ENCODE measurements at regions not wholly inside any gene's neighbourhood (a gene's known extent, or its start where the extent isn't known, plus 50 kb on each side); places are given as distances from the start of the nearest gene placed in this dataset.

GRCh38 chrX:82692991-82693390 lies 815.1 kb upstream of the POU3F4 start:
- DNase-seq, result no peak
- no peak overlapping the region for H3K23ac ChIP-seq (ENCODE audit: insufficient read length, low read depth, low read length)
- H3T11ph ChIP-seq (ENCODE audit: low read length), result no peak overlapping the region
- H3K4me1 Mint-ChIP-seq, result peaks cover 0 to 3% of the 10 kb centered on the region in 2 experiments; a peak in 1 of 4 replicates
- H2AK5ac ChIP-seq (ENCODE audit: insufficient read length, low read length), result no peak overlapping the region
- TF ChIP-seq CTCF (conservative IDR thresholded peaks at IDR 0.05), result no peak
- no peak overlapping the region for H3K27ac ChIP-seq (ENCODE audit: insufficient read length, low read depth, low read length)
- no peaks in the 10 kb centered on the region for H3K27me3 ChIP-seq (ENCODE audit: insufficient read depth, low read length)
- peaks cover 47 to 58% of the 10 kb centered on the region in 2 experiments for H3K9me3 Mint-ChIP-seq
- no peak overlapping the region for H3K9ac ChIP-seq (ENCODE audit: extremely low read depth, insufficient read length, low read length)
- H3K56ac ChIP-seq (ENCODE audit: insufficient read length, low read depth, low read length), result no peak overlapping the region
- no peak overlapping the region for H2BK5ac ChIP-seq (ENCODE audit: insufficient read length, low read length)
- H3K27me3 Mint-ChIP-seq (ENCODE audit: low read depth), result peaks cover 2% of the 10 kb centered on the region; the same call in 1 of the 2 replicates
- H4K5ac ChIP-seq (ENCODE audit: insufficient read length, low read depth, low read length), result no peak overlapping the region
- H3K9me3 ChIP-seq (ENCODE audit: control insufficient read depth, low read depth, low read length), result peaks cover 18% of the 10 kb centered on the region
- no peaks in the 10 kb centered on the region for H3K4me1 ChIP-seq (ENCODE audit: insufficient read depth, low read length)
- no peak overlapping the region for H3K4me2 ChIP-seq (ENCODE audit: insufficient read depth, insufficient read length, low read length)
- H3K4me3 Mint-ChIP-seq, result no peak overlapping the region
- H3K4ac ChIP-seq (ENCODE audit: low read depth, low read length), result no peak overlapping the region
- H2BK120ac ChIP-seq (ENCODE audit: low read depth, low read length, poor library complexity, severe bottlenecking), result no peak overlapping the region
- H2BK15ac ChIP-seq (ENCODE audit: low read depth, low read length), result no peak overlapping the region
- H3K27ac Mint-ChIP-seq, result no peak overlapping the region
- H3K79me1 ChIP-seq (ENCODE audit: insufficient read depth, low read depth, low read length, poor library complexity, severe bottlenecking), result no peaks in the 10 kb centered on the region
- H3K79me2 ChIP-seq (ENCODE audit: insufficient read depth, low read length), result no peaks in the 10 kb centered on the region
- no peak overlapping the region for H4K91ac ChIP-seq (ENCODE audit: insufficient read length, low read depth, low read length)
- no peak overlapping the region for H2AFZ ChIP-seq (ENCODE audit: low read length)
- WGBS (ENCODE audit: extremely low coverage, insufficient read length, low lambda C conversion rate), result no CpG with 5 or more reads among the region's 3 CpGs
- no peak overlapping the region for H2BK20ac ChIP-seq (ENCODE audit: low read depth, low read length, poor library complexity, severe bottlenecking)
- H2BK12ac ChIP-seq (ENCODE audit: insufficient read length, low read depth, low read length), result no peak overlapping the region
- H3K23me2 ChIP-seq (ENCODE audit: insufficient read length, low read depth, low read length, poor library complexity, severe bottlenecking), result no peaks in the 10 kb centered on the region
- H4K8ac ChIP-seq (replicated peaks; ENCODE audit: insufficient read length, low read depth, low read length), result no peak overlapping the region
- no peak overlapping the region for H3K18ac ChIP-seq (ENCODE audit: insufficient read length, low read depth, low read length)
- no peaks in the 10 kb centered on the region for H4K20me1 ChIP-seq (ENCODE audit: control insufficient read depth, insufficient read depth, insufficient read length)
- H3K36me3 Mint-ChIP-seq (ENCODE audit: insufficient read depth in 1 of 3, low read depth in 3 of 3), result peaks cover 0 to 4% (median 3%) of the 10 kb centered on the region in 3 experiments; a peak in 4 of 7 replicates
- no peak overlapping the region for H3K14ac ChIP-seq (ENCODE audit: insufficient read depth, low read length)
